ENCODE measurements at regions not wholly inside any gene's neighbourhood (a gene's known extent, or its start where the extent isn't known, plus 50 kb on each side); places are given as distances from the start of the nearest gene placed in this dataset.

- DNase-seq, result no peak
Measured at GRCh38 chr1:83718338-83718737, 280.6 kb downstream of the TTLL7 start.

DNA sequence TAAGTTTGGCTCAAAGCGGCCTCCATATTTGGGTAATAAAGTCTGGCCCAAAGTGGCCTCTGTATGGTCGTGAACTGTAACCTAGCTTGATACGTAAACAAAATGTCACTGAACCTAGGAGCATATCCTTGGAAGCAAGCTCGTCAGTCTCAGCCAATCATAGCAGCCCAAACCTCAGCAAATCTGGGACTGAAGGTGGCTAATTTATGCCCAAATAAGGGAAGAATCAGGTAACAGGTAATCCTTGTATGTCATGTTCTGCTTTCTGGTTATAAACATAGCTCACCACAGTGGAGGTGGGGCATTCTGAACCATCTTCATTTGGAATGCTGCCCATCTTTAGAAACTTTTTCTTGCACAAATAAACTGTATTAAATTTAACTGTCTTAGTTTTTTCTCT is 281.1 kb downstream of the TTLL7 start:
- DNase-seq, result no peak

DNA sequence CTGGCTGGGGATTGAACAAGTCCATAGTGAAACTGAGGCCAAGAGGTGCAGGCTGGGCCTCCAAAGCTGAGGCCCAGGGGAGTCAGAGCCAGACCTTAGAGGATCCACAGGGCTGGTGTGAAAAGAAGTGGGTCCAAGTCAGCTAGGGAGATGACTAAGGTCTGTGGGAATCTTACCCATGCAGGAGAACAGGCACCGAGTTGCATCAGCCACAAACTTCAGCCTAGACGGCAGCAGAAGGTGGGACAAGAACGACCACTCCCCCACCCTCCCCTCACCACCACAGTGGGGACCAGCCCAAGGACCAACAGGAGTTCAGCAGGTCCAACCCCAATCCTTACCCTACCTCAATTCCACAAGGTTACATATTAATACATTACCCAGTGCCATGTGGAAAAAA is 282.3 kb downstream of the TTLL7 start:
- DNase-seq, result no peak

DNA sequence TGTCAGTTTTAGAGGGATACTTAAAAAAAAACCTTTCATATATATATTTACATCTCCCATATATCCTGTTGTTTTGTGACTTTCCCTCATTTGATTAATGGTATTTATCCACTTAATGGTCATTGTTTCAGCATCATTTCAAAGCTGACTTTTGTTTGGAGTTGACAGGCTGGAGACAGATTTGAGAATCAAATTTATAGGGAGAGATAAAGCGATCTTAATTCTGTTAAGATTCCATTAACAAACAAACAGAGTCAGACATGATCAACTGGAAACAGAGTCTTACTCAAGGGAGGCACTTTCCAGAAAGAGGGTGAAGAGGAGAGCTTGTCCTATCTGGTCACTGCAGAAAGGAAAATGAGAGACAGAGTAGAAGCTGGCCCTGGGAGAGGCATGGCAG is 283.4 kb downstream of the TTLL7 start:
- DNase-seq, result no peak

GRCh38 chr1:83709662-83710061 is 289.3 kb downstream of the TTLL7 start:
- DNase-seq, result no peak

DNA sequence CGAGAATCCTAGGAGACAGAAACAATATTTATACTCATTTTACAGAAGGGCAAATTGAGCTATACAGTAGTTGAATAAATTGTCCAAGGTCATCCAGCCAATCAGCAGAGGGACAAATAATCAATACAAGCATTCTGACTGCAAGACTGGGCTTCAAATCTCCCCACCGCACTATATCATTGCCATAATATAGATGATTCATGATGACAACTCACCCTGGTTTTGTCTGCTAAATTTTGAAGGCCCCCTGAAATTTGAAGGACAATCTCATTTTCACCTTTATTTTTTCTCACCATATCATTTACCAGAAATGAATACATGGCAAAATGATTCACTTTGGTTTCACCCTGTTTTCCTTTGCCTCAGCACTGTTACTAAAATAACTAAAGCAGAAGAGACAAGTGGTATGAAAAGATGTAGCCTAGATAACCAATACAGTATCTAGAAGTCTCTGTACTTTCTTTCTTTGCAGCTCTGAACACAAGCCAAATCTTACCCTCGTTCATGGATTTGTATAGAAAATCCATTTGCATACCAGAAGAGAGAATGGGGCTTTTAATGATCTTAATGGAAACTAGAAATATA is 292.5 kb downstream of the TTLL7 start:
- DNase-seq, result no peak

GRCh38 chr1:83705091-83705490 is 293.8 kb downstream of the TTLL7 start:
- DNase-seq, result no peak

GRCh38 chr1:83704350-83704749 is 294.6 kb downstream of the TTLL7 start:
- no peak for DNase-seq

- DNase-seq, result no peak
Measured at GRCh38 chr1:83702356-83702755, 296.6 kb downstream of the TTLL7 start.

- no peak for DNase-seq
Measured at GRCh38 chr1:83701355-83701754, 297.6 kb downstream of the TTLL7 start.

DNA sequence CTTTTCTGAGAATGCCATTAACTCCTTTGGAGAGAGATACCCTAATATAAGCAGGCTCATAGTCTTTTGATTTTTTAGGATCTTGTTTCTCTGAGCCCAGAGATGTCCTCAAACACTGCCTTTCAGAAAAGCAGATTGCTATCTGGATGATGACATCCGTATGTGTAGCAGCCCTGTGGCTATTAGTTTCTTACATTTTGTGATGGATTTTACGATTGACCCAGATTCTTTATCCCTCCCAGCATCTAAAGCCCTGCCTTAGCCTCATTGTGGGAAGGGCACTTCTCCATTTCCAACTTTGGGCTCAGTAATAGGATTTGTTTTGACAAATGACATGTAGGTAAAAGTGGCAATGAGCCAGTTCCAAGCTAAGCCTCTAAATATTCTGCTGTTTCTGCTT is 300.3 kb downstream of the TTLL7 start:
- DNase-seq, result no peak

GRCh38 chr1:83697961-83698360 is 301.0 kb downstream of the TTLL7 start:
- DNase-seq, result no peak

DNA sequence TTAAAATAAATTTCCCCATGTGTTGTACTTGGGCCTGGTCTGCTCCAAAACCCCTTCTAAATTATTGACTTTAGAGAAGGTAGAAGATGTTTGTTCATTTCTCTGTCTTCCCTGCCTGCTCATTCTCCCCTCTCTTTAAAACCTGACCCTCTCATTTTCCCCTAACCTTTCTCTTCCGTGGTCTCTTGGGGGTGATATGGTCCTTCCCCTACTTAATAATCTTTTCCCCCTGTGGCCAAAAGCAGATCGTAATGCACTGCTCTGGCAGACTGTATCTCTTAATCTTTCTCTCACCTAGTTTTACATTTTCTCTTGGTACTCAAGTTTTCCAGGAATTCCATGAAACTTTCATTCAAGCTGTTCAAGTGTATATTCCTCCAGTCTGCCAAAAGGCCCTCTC is 301.7 kb downstream of the TTLL7 start:
- DNase-seq, result no peak

GRCh38 chr1:83694449-83694848 is 304.5 kb downstream of the TTLL7 start:
- no peak for DNase-seq

- no peak for DNase-seq
Measured at GRCh38 chr1:83693427-83694126, 305.4 kb downstream of the TTLL7 start.

- DNase-seq, result no peak
Measured at GRCh38 chr1:83692524-83693381, 306.2 kb downstream of the TTLL7 start.

DNA sequence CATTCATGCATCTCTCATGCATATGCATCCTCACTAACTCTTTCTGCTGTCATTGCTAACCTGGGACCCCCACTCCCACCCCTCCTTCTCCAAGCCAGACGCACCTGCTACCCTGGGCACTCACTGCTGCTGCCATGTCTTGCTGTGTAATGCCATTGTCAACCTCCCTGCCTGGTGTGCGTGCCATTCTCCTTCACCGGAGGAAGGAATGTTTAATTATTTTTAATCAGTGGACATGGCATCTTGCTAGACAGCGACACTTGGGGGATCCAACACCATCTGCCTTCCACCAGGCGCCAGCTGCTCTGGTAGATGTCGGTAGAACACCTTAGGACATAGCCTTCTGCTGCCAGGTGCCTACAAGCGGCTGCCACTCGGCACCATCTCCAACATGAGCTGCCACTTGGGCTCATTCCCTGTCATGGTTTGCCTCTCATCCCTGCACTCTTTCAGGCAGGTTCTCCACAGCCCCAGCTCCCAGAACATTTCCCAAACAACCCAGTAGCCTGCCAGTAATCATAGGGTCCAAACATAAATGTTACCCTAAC is 306.9 kb downstream of the TTLL7 start:
- DNase-seq, result no peak

DNA sequence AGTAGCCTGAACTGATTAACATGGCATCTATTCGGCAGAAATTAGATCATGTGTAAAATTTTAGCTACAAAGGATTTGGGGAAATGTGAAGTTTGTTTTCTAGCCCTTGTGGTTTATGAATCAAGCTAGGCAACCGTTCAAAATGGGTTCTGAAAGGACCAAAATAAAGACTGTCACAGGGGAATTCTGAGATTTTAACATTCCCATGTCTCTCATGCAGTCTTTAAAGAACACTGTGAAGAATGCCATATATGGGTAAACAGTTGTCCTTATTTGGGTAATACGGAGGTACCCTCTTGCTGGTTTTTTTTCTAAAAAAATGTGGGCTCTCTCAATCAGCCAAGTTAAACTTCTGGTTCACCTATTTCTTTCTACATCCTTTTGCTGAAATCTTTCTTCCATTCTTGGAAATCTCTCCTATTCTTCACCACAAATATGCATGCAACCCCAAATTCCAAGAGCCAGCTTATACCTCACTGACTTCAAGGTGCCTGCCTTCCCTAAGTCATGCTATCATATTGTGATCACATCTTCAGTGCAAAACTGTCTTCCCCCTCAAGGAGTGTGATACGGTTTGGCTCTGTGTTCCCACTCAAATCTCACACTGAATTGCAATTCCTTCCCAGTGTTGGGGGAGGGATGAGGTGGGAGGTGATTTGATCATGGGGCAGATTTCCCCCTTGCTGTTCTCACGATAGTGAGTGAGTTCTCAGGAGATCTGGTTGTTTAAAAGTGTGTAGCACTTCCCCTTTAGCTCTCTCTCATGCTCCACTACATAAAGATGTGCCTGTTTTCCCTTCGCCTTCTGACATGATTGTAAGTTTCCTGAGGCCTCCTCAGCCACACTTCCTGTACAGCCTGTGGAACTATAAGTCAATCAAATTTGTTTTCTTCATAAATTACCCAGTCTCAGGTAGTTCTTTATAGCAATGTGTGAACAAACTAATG is 308.7 kb downstream of the TTLL7 start:
- no peak for DNase-seq

GRCh38 chr1:83682132-83682531 is 316.8 kb downstream of the TTLL7 start:
- DNase-seq, result no peak

- DNase-seq, result no peak
Measured at GRCh38 chr1:83676106-83676505, 322.8 kb downstream of the TTLL7 start.

DNA sequence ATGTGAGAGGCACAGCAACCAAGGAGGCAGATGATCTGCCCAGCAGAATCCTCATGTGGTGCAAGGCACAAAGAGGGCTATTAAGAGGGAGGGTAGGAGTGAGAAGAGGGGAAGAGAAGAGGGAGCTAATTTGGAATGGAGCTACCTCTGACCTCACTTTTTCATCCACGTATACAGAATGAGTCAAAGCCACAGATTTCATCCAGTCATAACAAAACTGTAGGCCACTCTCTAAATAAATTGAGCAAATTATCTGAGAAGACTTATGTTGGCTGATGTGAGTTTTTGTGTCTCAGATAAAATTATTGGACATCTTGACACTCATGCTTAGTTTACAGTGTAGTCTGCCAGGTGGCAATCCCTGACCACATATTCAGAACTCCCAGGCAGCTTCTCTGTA is 325.6 kb downstream of the TTLL7 start:
- no peak for DNase-seq

GRCh38 chr1:83671586-83671985 is 327.3 kb downstream of the TTLL7 start:
- no peak for DNase-seq

Data from Kasumi-1 (cell line).